ENCODE measurements at regions not wholly inside any gene's neighbourhood (a gene's known extent, or its start where the extent isn't known, plus 50 kb on each side); places are given as distances from the start of the nearest gene placed in this dataset.

DNA sequence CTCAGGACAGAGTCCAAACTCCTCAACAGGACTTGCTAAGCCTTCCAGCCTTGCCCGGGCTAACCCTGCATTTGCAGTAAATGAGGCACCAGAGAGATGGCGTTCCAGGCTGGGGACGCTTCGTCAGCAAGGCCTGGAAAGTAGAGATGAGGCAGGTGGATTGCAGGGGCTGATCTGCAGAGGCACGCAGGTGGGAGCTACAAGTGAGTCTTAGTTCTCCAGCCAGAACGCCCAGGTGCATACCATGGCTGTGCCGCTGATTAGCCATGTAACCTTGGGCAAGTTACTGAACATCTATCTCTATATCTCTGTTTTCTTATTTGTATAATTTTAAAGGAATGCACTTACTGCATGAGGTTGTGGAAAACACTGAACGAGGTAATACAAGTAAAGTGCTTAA lies 52.7 kb upstream of the BARX2 start:
- TF ChIP-seq, protein P1, sequence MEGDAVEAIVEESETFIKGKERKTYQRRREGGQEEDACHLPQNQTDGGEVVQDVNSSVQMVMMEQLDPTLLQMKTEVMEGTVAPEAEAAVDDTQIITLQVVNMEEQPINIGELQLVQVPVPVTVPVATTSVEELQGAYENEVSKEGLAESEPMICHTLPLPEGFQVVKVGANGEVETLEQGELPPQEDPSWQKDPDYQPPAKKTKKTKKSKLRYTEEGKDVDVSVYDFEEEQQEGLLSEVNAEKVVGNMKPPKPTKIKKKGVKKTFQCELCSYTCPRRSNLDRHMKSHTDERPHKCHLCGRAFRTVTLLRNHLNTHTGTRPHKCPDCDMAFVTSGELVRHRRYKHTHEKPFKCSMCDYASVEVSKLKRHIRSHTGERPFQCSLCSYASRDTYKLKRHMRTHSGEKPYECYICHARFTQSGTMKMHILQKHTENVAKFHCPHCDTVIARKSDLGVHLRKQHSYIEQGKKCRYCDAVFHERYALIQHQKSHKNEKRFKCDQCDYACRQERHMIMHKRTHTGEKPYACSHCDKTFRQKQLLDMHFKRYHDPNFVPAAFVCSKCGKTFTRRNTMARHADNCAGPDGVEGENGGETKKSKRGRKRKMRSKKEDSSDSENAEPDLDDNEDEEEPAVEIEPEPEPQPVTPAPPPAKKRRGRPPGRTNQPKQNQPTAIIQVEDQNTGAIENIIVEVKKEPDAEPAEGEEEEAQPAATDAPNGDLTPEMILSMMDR (optimal IDR thresholded peaks at IDR 0.05 in 1 of 3, IDR thresholded peaks at IDR 0.05 in 1 of 3, conservative IDR thresholded peaks at IDR 0.05 in 1 of 3; ENCODE audit: extremely low read depth in 1 of 3, insufficient read depth in 2 of 3, low read length in 3 of 3) = no peak
- TF ChIP-seq EZH2 (IDR thresholded peaks at IDR 0.05; ENCODE audit: low read length) = no peak
